ENCODE measurements at regions not wholly inside any gene's neighbourhood (a gene's known extent, or its start where the extent isn't known, plus 50 kb on each side); places are given as distances from the start of the nearest gene placed in this dataset.
"Not testable (repeated sequence)": the region's sequence is repeated elsewhere in the genome, so short reads cannot be mapped to it uniquely, and the experiment has no call there.

DNA sequence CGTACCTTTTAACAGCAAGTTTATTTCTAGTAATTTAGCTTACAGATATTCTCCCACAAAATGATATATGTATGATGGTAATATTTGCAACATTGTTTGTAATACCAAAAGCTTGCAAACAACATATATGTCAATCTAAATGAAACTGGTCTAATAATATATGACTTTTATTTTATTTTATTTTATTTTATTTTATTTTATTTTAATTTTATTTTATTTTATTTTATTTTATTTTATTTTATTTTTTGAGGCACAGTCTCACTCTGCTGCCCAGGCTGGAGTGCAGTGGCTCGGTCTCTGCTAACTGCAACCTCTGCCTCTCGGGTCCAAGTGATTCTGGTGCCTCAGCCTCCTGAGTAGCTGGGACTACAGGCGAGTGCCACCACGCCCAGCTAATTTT lies 94.6 kb upstream of the ABCA1 start:
- not testable (repeated sequence) for DNase-seq (ENCODE audit: low read depth in 2 of 2)

DNA sequence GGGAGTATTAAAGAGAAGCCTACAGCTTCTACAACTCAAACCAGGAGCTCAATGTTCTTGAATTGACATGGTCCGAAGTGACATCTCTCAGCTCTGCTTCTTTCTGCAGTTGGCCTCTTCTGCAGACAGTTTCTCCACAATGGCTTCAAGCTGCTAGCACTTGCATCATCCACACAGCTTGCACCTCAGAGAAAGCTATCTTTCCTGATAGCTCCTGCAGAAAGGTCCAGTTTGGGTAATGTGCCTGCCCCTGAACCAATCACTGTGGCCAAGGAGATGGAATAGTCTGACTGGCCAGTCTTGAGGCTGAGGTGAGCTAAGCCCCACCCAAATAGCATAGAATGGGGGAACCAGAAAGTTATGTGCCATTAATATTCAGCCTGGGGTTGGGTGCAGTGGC lies 95.8 kb upstream of the ABCA1 start:
- no peak for DNase-seq (ENCODE audit: low read depth in 2 of 2)

DNA sequence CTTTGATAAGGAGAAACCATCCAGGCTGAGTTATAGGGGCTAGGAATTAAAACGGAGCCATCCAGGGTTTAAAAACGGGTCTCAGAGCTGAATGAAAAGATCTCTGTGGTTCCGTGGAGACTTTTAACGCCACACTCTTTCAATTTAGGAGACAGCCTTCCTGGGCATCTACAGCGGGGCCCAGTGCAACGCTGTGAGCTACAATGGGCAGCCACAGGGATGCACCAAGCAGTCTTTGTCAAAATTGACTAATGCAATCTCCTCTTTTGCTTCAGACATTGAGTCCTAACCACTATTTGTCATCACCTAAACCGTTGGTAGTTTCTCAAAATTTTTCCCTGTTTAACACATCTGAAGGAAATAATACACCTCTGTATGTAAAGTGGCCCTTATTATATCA lies 96.6 kb upstream of the ABCA1 start:
- no peak for DNase-seq (ENCODE audit: low read depth in 2 of 2)

DNA sequence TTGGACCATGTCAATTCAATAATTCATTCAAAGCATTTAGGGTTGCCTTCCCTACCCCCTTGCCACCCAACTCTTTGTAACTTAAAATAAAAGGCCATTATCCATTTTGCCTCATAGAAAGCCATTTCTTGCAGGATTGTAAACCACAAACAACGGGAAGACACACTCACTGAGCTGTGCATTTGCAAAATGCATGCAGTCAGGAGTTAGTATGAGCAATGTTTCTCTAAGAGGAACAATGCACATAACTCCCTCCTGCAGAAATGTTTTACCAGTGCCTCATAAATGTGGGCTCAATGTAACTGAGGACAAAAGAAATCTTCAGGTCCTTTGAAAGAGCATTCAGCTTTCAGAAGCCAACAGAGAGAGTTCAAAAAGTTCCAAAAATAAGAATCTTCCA lies 98.5 kb upstream of the ABCA1 start:
- no peak for DNase-seq (ENCODE audit: low read depth in 2 of 2)

DNA sequence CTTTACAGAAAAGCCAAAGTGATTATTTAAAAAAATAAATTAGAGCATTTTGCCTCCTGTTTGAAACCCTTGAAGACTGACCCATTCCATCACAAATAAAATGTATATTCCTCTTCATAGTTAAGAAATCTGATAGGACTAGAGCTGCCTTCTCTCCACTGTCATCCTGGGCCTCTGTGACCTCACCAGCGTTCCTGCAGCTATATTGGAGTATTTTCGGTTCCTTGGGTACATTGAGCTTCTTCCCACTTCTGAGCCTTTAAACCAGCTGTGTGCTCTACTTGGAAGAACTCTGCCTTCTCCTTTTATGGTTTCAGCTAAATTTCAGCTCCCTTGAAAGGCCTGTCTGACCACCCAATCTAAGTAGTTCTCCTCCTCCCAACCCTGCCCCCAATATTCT lies 99.1 kb upstream of the ABCA1 start:
- no peak for DNase-seq (ENCODE audit: low read depth in 2 of 2)

DNA sequence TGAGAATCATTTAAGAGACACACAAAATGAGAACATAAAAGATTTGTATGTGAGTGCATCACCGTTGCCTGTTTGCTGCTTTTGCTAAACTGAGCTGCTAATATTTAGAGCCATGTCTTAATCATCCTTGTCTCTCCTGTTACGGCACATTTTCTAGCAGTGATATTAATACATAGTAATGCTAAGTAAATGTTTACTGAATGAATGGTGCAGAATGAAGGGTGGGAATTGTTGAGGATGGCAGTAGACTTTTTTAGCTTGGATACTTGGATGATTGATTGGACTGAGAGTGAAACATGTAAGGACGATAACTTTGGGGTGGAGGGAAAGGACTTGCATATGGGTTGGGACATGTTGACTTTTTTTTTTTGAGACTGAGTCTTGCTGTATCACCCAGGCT lies 102.3 kb upstream of the ABCA1 start:
- DNase-seq (ENCODE audit: low read depth in 2 of 2), result no peak

DNA sequence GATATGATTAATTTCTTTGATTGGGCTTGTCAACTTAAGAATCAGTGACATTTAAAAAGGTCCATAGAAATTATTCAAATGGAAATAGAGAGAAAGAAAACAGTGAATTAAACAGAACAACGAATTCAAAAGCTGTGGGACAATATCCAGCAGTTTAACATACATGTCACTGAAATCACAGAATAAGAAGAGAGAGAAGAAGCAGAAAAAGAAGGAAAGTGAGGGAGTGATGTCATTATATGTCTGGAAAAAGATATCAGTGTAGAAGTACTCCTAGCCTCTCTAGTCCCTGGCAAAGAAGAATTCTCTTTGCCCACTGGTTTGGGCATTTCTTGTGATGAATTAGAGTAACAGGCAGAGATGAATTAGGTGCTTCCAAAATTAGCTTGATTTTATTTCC lies 109.2 kb upstream of the ABCA1 start:
- DNase-seq (ENCODE audit: low read depth in 2 of 2), result no peak

DNA sequence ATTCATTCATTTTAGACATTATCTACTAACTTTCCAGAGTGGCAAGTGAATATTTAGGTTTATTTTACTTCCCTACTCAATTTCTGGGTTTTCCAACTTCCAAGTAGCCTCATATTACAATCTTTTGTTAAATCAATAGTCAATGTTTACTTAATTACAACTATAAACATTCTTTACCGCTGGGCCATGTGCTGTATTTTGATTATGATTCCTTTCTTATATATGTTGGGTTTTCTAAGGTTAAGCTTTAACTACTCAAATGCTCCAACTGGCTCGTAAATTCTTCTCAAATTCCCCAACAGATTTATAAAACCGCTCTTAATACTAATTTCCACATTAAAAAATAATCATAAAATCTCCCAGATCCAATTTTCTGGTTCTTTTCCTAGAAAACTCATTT lies 110.1 kb upstream of the ABCA1 start:
- DNase-seq (ENCODE audit: low read depth in 2 of 2), result no peak

DNA sequence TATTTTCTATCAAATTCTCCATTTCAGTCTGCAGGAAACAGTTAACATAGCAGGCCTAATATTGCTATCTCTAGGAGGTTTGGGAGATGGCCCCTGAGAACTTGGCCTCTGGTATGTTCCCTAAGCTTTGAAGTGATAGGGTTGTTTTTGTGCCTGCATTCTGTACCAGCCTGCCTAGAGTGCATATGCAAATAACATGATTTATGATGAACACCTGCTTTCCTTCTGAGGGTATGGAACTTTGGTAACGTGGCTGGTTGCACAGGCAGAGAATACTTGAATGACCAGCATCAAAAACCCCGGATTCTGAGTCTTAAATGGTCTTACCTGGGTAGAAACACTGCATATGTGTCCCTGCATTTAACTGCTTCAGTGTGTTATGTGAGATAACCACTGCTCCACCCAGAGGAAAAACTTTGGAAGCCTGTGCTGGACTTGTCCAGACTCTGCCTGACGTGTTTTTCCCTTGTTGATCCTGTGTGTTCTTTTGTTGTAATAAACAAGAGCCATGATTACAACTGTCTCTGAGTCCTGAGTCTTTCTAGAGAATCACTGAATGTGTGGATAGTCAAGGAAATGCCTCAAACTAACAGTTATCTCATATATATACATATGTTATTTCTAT lies 111.3 kb upstream of the ABCA1 start:
- DNase-seq (ENCODE audit: low read depth in 2 of 2), result no peak

DNA sequence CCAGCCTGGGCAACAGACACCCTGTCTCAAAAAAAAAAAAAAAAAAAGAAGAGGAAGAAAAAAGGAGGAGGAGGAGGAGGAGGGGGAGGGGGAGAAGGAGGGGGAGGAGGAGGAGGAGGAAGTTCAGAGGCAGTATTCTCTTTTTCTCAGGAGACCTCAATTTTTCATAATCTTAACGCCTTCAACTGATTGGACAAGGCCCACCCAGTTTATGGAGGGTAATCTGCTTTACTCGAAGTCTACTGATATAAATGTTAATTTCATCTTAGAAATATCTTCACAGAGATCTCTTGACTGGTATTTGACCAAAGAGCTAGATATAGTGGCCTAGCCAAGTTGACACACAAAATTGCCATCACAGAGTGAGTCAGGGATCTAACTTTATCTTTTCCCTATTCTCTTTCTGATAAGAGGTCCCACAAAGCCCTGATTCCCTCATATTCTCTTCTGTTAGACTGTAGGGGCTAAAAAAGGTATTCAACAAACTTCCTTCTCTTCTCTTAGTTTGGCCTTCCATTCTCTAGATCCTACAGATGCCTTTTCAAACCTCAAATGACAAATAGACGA lies 115.5 kb upstream of the ABCA1 start:
- no peak for DNase-seq (ENCODE audit: low read depth in 2 of 2)

DNA sequence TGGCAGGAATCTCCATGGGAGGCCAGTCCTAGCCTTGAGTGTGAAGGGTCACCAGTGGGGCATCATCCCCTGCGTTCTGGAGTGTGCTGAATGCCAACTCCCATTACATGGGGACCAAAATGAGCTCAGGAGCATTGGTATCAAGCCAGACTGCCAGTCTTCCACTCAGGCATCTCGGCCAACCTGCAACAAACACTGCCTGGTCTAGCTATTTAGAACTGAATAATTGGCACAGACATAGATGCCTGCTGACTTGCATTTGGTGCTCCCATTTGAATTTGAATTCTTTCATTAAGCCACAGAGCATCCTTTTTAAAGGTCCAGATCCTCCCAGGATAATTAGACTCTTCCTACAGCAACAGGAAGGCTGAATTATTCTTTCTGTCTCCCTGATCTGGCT lies 116.6 kb upstream of the ABCA1 start:
- DNase-seq (ENCODE audit: low read depth in 2 of 2), result no peak

DNA sequence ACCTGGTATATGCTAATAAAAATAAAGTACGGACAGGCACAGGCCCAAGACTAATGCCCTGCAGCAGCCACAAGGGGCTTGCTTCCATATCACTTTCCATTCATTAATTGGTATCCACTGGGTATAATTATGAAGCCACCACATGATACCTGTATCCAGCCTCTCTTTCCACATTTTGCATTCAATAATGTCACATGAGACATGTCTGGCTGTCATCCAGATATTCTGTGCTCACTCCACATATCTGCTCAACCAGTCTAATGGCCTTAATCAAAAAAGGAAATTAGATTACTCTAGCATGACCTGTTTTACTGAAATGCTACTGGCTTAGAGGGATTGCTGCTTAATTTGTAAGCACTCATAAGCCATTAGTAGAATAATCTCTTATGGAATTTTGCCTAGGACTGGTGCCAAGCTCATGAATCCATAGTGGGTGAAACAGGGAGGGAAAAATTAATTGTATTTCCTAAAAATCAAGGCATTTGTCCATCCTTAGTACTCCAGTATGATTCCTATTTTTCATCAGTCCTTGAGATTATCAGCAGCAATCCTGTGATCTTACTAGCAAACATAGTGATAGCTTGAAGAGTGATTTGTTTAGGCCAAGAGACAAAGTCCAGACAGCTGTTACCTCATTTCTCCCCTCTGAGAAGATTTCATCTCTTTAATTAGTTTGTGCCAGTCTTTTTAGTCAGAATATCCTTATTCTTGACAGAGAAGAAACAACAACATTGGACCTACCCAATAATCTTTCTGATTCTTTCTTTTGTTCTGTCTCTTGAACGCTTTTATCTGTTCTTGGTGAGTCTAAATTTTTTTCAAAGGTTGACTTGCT lies 119.2 kb upstream of the ABCA1 start:
- DNase-seq (ENCODE audit: low read depth in 2 of 2), result no peak

DNA sequence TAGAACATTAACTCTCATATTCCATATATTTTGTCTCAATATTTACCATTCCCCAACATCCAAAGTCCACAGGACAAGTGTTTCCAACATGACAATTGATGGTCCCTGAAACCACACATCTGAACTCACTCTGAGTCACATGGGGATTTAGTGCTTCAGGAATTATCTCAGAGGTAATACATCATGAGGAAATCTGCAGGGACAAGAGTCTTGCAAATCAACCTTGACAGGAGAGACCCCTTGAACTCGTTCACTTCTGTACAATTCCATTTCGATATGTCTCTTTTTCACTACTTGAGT lies 119.7 kb upstream of the ABCA1 start:
- DNase-seq (ENCODE audit: low read depth in 2 of 2), result no peak

DNA sequence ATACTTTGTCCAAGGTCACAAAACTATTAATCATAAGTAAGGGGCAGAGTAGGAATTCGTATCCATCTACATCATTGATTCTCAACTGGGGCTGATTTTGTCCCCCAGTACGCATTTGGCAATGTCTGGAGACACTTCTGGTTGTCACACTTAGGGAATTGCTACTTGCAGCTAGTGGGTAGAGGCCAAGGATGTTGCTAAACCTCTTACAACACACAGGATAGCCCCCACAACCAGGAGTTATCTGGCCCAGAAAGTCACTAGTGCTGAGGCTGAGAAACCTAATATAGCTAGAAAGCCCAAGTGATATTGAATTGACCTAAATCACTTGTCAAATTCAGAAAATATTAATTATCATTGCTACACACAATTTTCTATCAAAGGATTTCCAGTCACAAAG lies 120.4 kb upstream of the ABCA1 start:
- DNase-seq (ENCODE audit: low read depth in 2 of 2), result no peak

DNA sequence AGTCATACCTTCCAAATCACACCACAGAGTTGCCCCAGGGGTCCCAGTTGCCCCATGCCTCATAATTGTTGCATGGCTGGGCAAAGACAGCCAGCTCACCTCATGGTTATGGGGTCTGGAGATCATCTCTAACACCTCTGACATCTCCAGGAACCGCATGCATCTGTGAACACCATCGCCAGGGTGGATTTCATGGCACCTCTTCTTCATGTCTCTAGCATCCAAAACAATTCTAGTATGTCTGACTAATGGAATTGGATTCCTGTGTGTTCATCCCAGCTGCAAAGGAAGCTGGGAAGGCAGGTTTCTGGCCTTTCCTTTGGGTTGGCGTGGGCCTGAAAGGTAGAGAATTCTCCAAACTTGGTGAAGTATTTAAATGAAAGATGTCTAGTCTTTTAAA lies 122.3 kb upstream of the ABCA1 start:
- DNase-seq (ENCODE audit: low read depth in 2 of 2), result no peak

DNA sequence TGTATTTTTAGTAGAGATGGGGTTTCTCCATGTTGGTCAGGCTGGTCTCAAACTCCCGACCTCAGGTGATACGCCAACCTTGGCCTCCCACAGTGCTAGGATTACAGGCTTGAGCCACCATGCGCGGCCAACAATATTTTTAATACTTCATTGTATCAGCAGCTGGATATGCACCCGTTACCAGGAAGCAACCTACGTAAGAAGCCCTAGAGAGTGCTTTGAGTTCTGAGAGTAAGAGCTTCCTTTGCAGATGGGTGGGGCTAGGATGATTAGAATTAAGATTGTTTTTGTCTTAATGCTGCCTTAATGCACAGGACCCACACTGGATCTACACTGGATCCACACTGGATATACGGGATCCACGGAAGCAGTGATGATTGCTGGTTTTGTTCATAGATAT lies 123.9 kb upstream of the ABCA1 start:
- DNase-seq (ENCODE audit: low read depth in 2 of 2), result no peak

DNA sequence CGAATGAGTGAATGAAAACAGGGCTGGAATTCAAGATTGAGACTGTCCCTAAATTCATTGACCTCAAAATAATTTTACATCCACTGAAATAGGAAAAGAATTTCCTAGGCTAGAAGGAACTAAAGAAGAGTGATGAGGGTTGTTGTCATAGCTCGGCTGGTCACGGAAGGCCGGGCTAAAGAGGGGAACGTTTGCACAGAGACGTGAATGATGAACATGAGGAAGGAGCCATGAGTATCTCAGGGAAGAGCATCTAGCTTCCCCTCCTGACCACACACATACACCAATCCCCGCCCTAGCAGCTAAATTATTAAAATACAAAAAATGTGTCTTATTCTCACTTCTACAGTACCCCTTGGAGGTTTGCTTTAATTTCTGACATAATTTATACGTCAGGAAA lies 124.4 kb upstream of the ABCA1 start:
- DNase-seq (ENCODE audit: low read depth in 2 of 2), result no peak

DNA sequence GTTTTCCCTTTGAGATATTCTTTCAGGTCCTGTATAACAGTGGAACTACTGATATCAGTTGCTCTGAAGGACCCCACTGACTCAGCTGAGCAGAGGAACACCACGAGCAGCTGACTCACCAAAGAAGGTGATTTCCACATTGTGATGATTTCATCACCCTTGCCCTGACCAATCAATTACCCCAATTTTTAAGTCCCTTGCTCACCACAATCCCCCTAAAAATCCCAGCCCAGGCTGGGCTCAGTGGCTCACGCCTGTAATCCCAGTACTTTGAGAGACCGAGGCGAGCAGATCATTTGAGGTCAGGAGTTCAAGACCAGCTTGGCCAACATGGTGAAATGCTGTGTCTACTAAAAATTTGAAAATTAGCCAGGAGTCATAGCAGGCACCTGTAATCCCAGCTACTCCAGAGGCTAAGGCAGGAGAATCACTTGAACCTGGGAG lies 125.3 kb upstream of the ABCA1 start:
- DNase-seq (ENCODE audit: low read depth in 2 of 2), result peak in 1 of 2 donors; percentile 6

DNA sequence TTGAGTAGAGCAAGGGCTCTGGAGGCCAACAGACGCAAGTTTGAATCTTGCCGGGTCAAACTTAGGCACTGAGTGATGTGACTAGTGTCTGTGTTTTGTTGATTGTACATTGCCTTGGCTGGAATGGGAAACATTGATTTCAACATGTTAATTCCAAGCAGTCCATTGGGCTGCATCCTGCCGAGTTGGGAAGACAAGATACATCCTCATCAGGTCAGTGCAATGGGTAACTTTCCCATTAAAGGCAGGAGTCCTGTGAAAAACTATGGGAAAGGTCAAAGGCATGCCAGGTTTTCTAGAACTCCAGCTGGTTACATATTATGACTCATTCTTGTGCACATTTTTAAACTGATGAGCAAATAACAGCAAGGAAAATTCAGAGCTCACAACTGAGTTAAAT lies 126.5 kb upstream of the ABCA1 start:
- no peak for DNase-seq (ENCODE audit: low read depth in 2 of 2)

DNA sequence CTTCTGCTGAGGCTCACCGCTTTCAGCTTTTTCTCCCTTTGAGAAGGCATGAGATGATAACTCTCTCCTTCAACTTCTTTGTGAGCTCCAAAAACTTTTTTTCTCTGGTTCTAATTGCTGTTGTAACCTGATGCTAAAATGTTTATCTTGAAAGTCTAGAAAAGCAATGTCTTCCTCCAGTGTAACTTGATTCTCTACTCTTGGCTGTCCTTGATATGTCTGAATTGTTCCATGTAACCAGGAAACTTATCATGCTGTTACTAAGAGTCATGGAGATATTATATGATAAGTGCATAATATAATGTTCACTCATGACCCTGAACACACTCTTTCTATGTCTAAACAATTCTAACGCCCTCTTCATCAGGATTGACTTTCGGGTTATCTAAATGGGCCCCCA lies 128.0 kb upstream of the ABCA1 start:
- DNase-seq (ENCODE audit: low read depth in 2 of 2), result no peak

DNA sequence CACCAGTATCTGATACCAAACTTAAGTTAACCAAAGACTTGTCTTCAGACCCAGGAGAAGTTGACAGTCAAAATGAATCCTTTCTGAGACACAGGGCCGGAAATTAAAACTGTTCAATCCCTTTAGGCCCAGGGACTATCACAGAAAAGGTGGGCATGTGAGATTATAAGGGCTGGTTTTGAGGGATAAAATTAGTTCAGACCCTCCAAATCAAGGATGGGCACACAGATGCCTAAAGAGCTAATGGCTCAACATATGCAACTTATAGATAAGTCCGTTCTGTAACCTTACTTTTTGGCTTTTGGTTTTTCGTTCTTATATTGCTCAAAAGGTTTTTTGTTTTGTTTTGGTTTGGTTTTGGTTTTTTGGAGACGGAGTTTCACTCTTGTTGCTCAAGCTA lies 129.6 kb upstream of the ABCA1 start:
- no peak for DNase-seq (ENCODE audit: low read depth in 2 of 2)

DNA sequence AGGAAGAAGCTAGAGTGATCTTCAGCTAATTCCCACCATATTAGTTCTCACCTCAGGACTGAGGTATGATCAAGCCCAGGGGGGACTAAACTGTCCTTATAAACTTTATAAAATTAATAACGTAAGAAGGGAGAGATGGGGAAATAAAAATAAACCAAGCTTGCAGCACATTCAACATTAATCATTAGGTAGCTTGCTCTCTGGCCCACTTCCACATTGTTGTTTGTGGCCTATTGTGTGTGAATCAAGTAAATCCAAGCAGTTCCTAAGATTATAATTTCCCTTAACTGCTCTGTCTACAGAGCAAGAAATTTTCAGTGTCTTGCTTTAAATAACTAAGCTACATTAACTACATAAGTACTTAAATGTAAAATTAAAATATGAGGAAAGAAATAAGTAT lies 131.3 kb upstream of the ABCA1 start:
- no peak for DNase-seq (ENCODE audit: low read depth in 2 of 2)

DNA sequence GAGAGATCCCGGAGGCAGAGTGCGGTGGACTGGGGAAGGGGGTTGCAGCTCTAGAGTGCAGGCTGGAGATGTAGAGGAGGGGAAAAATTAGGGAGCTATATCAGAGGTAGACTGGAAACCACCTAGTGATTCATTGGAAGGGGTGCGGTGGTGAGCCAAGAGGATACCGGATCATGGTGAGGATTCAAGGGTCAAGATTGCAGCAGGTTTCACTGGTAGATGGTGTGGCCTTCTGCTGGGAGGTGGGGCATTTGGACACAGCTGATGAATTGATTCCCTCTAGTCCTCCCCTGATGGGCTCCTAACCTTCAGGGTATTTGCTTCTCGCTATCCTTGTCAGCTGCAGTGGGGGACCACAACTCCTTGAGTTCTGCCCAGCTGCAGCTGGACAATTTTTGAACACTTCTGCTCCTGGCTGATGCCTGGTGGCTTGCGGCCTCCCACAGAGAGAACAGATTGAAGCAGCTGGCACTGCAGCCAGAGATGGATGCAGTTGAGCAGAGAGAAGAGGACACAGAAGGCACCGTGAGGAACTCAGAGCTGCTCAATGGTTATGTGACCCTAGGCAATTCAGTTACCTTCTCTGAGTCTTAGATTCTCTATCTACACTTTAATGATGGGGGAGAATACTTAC lies 134.4 kb upstream of the ABCA1 start:
- no peak for DNase-seq (ENCODE audit: low read depth in 2 of 2)

Data from stimulated activated CD4-positive, alpha-beta T cell treated with anti-CD3 and anti-CD28 coated beads, Interleukin-1b, Interleukin-23, amount 100 ng/mL, for 1 hour (primary cell).